ENCODE measurements at regions not wholly inside any gene's neighbourhood (a gene's known extent, or its start where the extent isn't known, plus 50 kb on each side); places are given as distances from the start of the nearest gene placed in this dataset.

DNA sequence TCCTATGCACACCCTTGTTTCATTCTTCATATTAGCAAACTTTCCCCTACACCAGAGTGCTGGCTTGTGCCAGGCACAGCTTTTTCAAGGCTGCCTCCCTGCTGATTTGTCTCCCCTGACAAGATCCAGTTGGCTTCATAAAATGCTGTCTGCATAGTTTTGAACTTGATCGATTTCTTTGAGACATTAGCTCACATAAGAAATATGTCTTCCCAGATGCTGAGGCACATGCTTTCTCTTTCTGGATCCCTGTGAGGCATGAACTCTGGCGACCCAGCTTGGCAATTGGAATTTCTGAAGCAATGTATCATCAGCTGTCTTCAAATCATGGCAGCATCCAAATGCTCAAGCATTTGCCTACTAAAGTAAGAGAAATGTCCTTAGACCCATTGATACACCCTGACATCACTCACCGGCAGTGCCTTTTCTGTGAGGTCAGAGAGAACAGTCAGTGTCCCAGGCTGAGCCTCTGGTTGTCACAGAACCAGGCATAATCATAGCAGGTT lies 616.4 kb upstream of the GHITM start:
- TF ChIP-seq, protein P1, sequence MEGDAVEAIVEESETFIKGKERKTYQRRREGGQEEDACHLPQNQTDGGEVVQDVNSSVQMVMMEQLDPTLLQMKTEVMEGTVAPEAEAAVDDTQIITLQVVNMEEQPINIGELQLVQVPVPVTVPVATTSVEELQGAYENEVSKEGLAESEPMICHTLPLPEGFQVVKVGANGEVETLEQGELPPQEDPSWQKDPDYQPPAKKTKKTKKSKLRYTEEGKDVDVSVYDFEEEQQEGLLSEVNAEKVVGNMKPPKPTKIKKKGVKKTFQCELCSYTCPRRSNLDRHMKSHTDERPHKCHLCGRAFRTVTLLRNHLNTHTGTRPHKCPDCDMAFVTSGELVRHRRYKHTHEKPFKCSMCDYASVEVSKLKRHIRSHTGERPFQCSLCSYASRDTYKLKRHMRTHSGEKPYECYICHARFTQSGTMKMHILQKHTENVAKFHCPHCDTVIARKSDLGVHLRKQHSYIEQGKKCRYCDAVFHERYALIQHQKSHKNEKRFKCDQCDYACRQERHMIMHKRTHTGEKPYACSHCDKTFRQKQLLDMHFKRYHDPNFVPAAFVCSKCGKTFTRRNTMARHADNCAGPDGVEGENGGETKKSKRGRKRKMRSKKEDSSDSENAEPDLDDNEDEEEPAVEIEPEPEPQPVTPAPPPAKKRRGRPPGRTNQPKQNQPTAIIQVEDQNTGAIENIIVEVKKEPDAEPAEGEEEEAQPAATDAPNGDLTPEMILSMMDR (IDR thresholded peaks at IDR 0.05; ENCODE audit: low read length), result no peak
- no peak for TF ChIP-seq EZH2 (IDR thresholded peaks at IDR 0.05; ENCODE audit: borderline replicate concordance, low read length)

Measured in OCI-LY1 (cell line).